ENCODE measurements at regions not wholly inside any gene's neighbourhood (a gene's known extent, or its start where the extent isn't known, plus 50 kb on each side); places are given as distances from the start of the nearest gene placed in this dataset.
A peak's percentile ranks its signal among the peaks of the same experiment; 100 is the strongest.

DNA sequence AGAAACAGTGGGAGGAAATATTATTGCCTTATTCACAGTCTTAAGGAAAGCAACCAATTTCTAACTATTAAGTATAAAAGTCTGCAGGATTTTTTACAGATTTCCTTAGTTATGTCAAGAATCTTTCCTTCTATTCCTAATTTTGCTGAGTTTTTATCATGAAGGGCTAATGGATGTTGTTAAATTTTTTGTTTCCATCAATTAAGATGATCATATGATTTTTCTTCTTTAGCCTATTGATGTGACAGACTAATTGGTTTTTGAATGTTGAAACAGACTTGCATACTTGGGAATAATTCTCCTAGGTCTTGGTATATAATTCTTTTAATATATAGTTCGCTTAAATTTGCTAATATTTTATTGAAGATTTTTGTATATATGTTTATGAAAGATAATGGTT is 569.1 kb upstream of the KCND2 start:
- Histone ChIP-seq H3K4ac (ENCODE audit: low read depth in 1 of 2, low read length in 2 of 2) (no peak overlapping the region), H3K27me3 (ENCODE audit: control insufficient read depth in 1 of 2, insufficient read depth in 1 of 2, low read length in 2 of 2) (no peaks in the 10 kb centered on the region)
- no CpG with 5 or more reads among the region's 1 CpG for WGBS

DNA sequence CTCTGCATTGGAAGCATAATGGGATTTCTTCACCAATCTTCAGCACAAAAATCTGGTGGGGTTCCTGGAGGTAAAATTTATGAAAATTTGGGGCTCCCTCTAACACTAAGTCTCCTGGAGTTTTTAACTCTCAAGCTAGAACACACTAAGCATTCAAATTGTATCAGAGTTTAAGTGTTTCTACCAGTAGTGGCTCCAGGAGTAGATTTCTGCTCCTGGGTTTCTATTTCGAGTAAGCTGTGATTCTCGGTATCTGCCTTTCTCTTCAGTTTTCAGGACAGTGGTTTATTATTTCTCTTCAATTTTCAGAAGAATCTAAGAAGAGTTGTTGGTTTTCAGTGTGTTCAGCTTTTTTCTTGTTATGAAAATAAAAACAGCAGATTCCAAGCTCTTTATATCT is 566.4 kb upstream of the KCND2 start:
- H3K23ac ChIP-seq (ENCODE audit: low read length in 2 of 2) = no peak overlapping the region
- no peak overlapping the region for H3K18ac ChIP-seq (ENCODE audit: low read depth in 1 of 2, low read length in 2 of 2)
- H3K4me1 ChIP-seq (ENCODE audit: control insufficient read depth, insufficient read depth, low read depth, low read length) = no peaks in the 10 kb centered on the region
- no peak overlapping the region for H2BK5ac ChIP-seq (ENCODE audit: low read depth, low read length, poor library complexity, severe bottlenecking)
- WGBS = no CpG with 5 or more reads among the region's 2 CpGs
- no peak overlapping the region for H3K4me3 ChIP-seq (ENCODE audit: insufficient read depth in 1 of 2, low read depth in 1 of 2, low read length in 2 of 2)
- H3K4me2 ChIP-seq (ENCODE audit: low read length, poor library complexity, severe bottlenecking) = no peak overlapping the region
- no peak overlapping the region for H2BK12ac ChIP-seq (ENCODE audit: low read length in 2 of 2)
- no peak overlapping the region for H3K27ac ChIP-seq (ENCODE audit: low read length, poor library complexity, severe bottlenecking)
- no peaks in the 10 kb centered on the region for H3K27me3 ChIP-seq (ENCODE audit: control insufficient read depth in 1 of 2, insufficient read depth in 1 of 2, low read length in 2 of 2)
- H3K9me3 ChIP-seq (ENCODE audit: control insufficient read depth, low read length) = peaks cover 29% of the 10 kb centered on the region
- no peak overlapping the region for H2AK5ac ChIP-seq (ENCODE audit: low read length, severe bottlenecking)
- H3K9ac ChIP-seq (ENCODE audit: low read length) = no peak overlapping the region
- no peak overlapping the region for H3K4ac ChIP-seq (ENCODE audit: low read depth in 1 of 2, low read length in 2 of 2)
- no peaks in the 10 kb centered on the region for H3K36me3 ChIP-seq (ENCODE audit: control insufficient read depth in 1 of 2, insufficient read depth in 2 of 2, low read depth in 1 of 2, low read length in 2 of 2)
- no peak overlapping the region for H4K8ac ChIP-seq (ENCODE audit: low read length)
- H4K91ac ChIP-seq (ENCODE audit: low read length) = no peak overlapping the region
- no peaks in the 10 kb centered on the region for H3K79me1 ChIP-seq (replicated peaks; ENCODE audit: low read length, poor library complexity, severe bottlenecking)
- no peak overlapping the region for H2AFZ ChIP-seq (ENCODE audit: low read depth, low read length)
- H2BK15ac ChIP-seq (ENCODE audit: low read depth, poor library complexity, severe bottlenecking) = no peak overlapping the region
- no peak for DNase-seq
- no peak overlapping the region for H2BK120ac ChIP-seq (ENCODE audit: low read depth, low read length)
- no peak overlapping the region for H3K14ac ChIP-seq (ENCODE audit: low read length in 2 of 2)

More for the DNA sequence above, 569.1 kb upstream of the KCND2 start:
- Histone ChIP-seq H2BK15ac (ENCODE audit: low read depth, poor library complexity, severe bottlenecking) (no peak overlapping the region), H2BK120ac (ENCODE audit: low read depth, low read length) (no peak overlapping the region), H2AK5ac (ENCODE audit: low read length, severe bottlenecking) (no peak overlapping the region), H2BK5ac (ENCODE audit: low read depth, low read length, poor library complexity, severe bottlenecking) (peak overlapping the region; percentile 73), H3K36me3 (ENCODE audit: control insufficient read depth in 1 of 2, insufficient read depth in 2 of 2, low read depth in 1 of 2, low read length in 2 of 2) (no peaks in the 10 kb centered on the region), H4K91ac (ENCODE audit: low read length) (no peak overlapping the region), H3K4me3 (ENCODE audit: insufficient read depth in 1 of 2, low read depth in 1 of 2, low read length in 2 of 2) (no peak overlapping the region), H3K9ac (ENCODE audit: low read length) (no peak overlapping the region), H3K79me1 (replicated peaks; ENCODE audit: low read length, poor library complexity, severe bottlenecking) (no peaks in the 10 kb centered on the region), H2BK12ac (ENCODE audit: low read length in 2 of 2) (no peak overlapping the region), H3K23ac (ENCODE audit: low read length in 2 of 2) (no peak overlapping the region), H3K9me3 (ENCODE audit: control insufficient read depth, low read length) (peaks cover 32% of the 10 kb centered on the region), H3K18ac (ENCODE audit: low read depth in 1 of 2, low read length in 2 of 2) (no peak overlapping the region), H3K14ac (ENCODE audit: low read length in 2 of 2) (no peak overlapping the region), H2AFZ (ENCODE audit: low read depth, low read length) (no peak overlapping the region), H3K27ac (ENCODE audit: low read length, poor library complexity, severe bottlenecking) (no peak overlapping the region), H3K4me2 (ENCODE audit: low read length, poor library complexity, severe bottlenecking) (no peak overlapping the region), H4K8ac (ENCODE audit: low read length) (no peak overlapping the region), H3K4me1 (ENCODE audit: control insufficient read depth, insufficient read depth, low read depth, low read length) (no peaks in the 10 kb centered on the region)
- DNase-seq = peak; percentile 10

DNA sequence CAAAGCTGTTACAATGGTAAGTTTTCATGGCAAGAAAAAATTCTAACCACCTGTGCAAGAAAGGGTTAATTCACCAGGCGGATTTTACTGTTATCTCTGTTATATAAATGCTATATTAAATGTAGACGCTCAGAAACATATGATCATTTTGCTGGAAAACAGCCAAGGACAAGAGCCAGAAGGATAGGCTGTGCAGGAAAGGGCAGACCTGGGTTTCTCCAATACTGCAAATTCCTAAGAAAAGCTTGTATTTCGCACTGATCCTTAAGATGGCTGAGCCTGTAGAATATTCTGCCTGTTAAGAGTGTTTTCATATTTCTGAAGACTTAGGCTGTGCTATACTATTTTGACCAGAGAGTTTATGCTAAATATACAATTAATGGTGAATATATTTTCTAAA is 564.1 kb upstream of the KCND2 start:
- no peak overlapping the region for H2BK15ac ChIP-seq (ENCODE audit: low read depth, poor library complexity, severe bottlenecking)
- no peak overlapping the region for H2AK5ac ChIP-seq (ENCODE audit: low read length, severe bottlenecking)
- WGBS = 67% methylated on average over 2 of the region's 3 CpGs
- no peak overlapping the region for H3K4me2 ChIP-seq (ENCODE audit: low read length, poor library complexity, severe bottlenecking)
- H2AFZ ChIP-seq (ENCODE audit: low read depth, low read length) = no peak overlapping the region
- no peak overlapping the region for H2BK12ac ChIP-seq (ENCODE audit: low read length in 2 of 2)
- no peak overlapping the region for H3K27ac ChIP-seq (ENCODE audit: low read length, poor library complexity, severe bottlenecking)
- no peaks in the 10 kb centered on the region for H3K79me1 ChIP-seq (replicated peaks; ENCODE audit: low read length, poor library complexity, severe bottlenecking)
- H4K8ac ChIP-seq (ENCODE audit: low read length) = no peak overlapping the region
- no peak overlapping the region for H2BK5ac ChIP-seq (ENCODE audit: low read depth, low read length, poor library complexity, severe bottlenecking)
- no peak overlapping the region for H3K4ac ChIP-seq (ENCODE audit: low read depth in 1 of 2, low read length in 2 of 2)
- H3K9ac ChIP-seq (ENCODE audit: low read length) = no peak overlapping the region
- no peak overlapping the region for H4K91ac ChIP-seq (ENCODE audit: low read length)
- DNase-seq = peak; percentile 14
- no peak overlapping the region for H3K14ac ChIP-seq (ENCODE audit: low read length in 2 of 2)
- no peak overlapping the region for H3K18ac ChIP-seq (ENCODE audit: low read depth in 1 of 2, low read length in 2 of 2)
- no peaks in the 10 kb centered on the region for H3K36me3 ChIP-seq (ENCODE audit: control insufficient read depth in 1 of 2, insufficient read depth in 2 of 2, low read depth in 1 of 2, low read length in 2 of 2)
- no peak overlapping the region for H3K4me3 ChIP-seq (ENCODE audit: insufficient read depth in 1 of 2, low read depth in 1 of 2, low read length in 2 of 2)
- peaks cover 15% of the 10 kb centered on the region for H3K9me3 ChIP-seq (ENCODE audit: control insufficient read depth, low read length)
- no peaks in the 10 kb centered on the region for H3K27me3 ChIP-seq (ENCODE audit: control insufficient read depth in 1 of 2, insufficient read depth in 1 of 2, low read length in 2 of 2)
- H3K4me1 ChIP-seq (ENCODE audit: control insufficient read depth, insufficient read depth, low read depth, low read length) = no peaks in the 10 kb centered on the region
- H3K23ac ChIP-seq (ENCODE audit: low read length in 2 of 2) = no peak overlapping the region
- H2BK120ac ChIP-seq (ENCODE audit: low read depth, low read length) = no peak overlapping the region

- Histone ChIP-seq H3K27me3 (ENCODE audit: control insufficient read depth in 1 of 2, insufficient read depth in 1 of 2, low read length in 2 of 2) (no peaks in the 10 kb centered on the region), H3K4ac (ENCODE audit: low read depth in 1 of 2, low read length in 2 of 2) (no peak overlapping the region), H3K4me2 (ENCODE audit: low read length, poor library complexity, severe bottlenecking) (no peak overlapping the region), H3K9ac (ENCODE audit: low read length) (no peak overlapping the region), H3K4me1 (ENCODE audit: control insufficient read depth, insufficient read depth, low read depth, low read length) (no peaks in the 10 kb centered on the region), H3K79me1 (replicated peaks; ENCODE audit: low read length, poor library complexity, severe bottlenecking) (no peaks in the 10 kb centered on the region), H3K4me3 (ENCODE audit: insufficient read depth in 1 of 2, low read depth in 1 of 2, low read length in 2 of 2) (no peak overlapping the region), H3K23ac (ENCODE audit: low read length in 2 of 2) (no peak overlapping the region), H2BK120ac (ENCODE audit: low read depth, low read length) (no peak overlapping the region), H2AK5ac (ENCODE audit: low read length, severe bottlenecking) (no peak overlapping the region), H3K27ac (ENCODE audit: low read length, poor library complexity, severe bottlenecking) (no peak overlapping the region), H4K91ac (ENCODE audit: low read length) (no peak overlapping the region), H2BK12ac (ENCODE audit: low read length in 2 of 2) (no peak overlapping the region), H2BK5ac (ENCODE audit: low read depth, low read length, poor library complexity, severe bottlenecking) (no peak overlapping the region), H3K9me3 (ENCODE audit: control insufficient read depth, low read length) (no peaks in the 10 kb centered on the region), H2BK15ac (ENCODE audit: low read depth, poor library complexity, severe bottlenecking) (no peak overlapping the region), H3K36me3 (ENCODE audit: control insufficient read depth in 1 of 2, insufficient read depth in 2 of 2, low read depth in 1 of 2, low read length in 2 of 2) (no peaks in the 10 kb centered on the region), H2AFZ (ENCODE audit: low read depth, low read length) (no peak overlapping the region), H3K14ac (ENCODE audit: low read length in 2 of 2) (no peak overlapping the region), H3K18ac (ENCODE audit: low read depth in 1 of 2, low read length in 2 of 2) (no peak overlapping the region), H4K8ac (ENCODE audit: low read length) (no peak overlapping the region)
- 89% methylated on average over 2 of the region's 3 CpGs for WGBS
- peak; percentile 10 for DNase-seq
Observed at GRCh38 chr7:119711104-119711503, 561.9 kb upstream of the KCND2 start.

All from mesenchymal stem cell (in vitro differentiated cells and primary cell).